ENCODE measurements at regions not wholly inside any gene's neighbourhood (a gene's known extent, or its start where the extent isn't known, plus 50 kb on each side); places are given as distances from the start of the nearest gene placed in this dataset.

- H3K4me1 ChIP-seq, result peaks cover 0 to 6% (median 2%) of the 10 kb centered on the region in 4 donors
- no peak overlapping the region for H3K4me3 ChIP-seq
- WGBS, 2 donors, result 73 to 84% methylated on average over 10 of the region's 10 CpGs
- H3K9me3 ChIP-seq, result no peaks in the 10 kb centered on the region
- no peaks in the 10 kb centered on the region for H3K27me3 ChIP-seq
- H3K36me3 ChIP-seq, result no peaks in the 10 kb centered on the region
- no peak overlapping the region for H3K27ac ChIP-seq
- no peak for TF ChIP-seq POLR2A (IDR thresholded peaks at IDR 0.05)
- TF ChIP-seq EP300 (IDR thresholded peaks at IDR 0.05), result no peak
- DNase-seq (no peak), ATAC-seq (ENCODE audit: low FRiP score in 2 of 2) (no peak)
These were observed 170.0 kb downstream of the HRH4 start for GRCh38 chr18:24630346-24630880.

DNA sequence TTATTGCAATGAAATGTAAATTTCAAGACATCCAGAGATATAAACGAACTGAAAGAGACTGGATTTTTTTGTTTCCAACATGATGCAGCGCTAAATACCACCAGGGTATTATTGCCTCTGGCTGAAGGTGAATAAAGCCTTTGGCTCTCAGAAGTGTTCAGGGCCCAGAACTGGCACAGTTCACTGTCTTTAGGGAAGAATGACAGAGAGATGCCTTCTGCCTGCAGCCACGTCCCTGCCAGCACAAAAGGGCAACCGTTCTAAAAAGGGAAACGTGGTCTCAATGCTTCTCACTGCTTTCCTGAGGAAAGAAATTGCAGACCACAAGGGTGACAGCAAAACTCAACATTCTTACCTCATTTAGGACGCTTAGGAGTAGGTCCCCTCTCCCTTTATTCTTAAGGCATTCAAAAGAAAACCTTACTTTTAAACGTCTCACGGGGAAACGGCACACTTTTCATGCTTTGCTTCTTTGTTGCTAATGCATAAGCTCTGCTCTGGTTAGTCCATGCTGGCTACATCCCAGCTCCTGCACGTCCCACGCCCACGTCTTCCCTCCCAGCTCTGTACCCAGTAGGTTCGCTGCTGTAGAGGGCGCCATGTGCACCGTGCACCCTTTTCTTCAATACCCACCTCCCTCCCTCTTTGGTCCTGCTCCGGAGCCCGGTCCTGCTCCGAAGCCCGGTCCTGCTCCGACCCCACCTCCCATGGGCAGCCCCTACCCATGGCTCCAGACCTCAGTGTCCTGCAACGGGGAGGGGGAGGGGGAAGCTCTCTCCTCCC, 171.0 kb downstream of the HRH4 start:
- peak in 1 of 2 donors; percentile 29 for DNase-seq
- peak in 1 of 2 donors; percentile 44 for ATAC-seq (ENCODE audit: low FRiP score in 2 of 2)
- Histone ChIP-seq H3K4me3 (no peak overlapping the region), H3K27ac (no peak overlapping the region), H3K4me1 (peaks cover 0 to 6% (median 2%) of the 10 kb centered on the region in 4 donors), H3K36me3 (no peaks in the 10 kb centered on the region), H3K27me3 (no peaks in the 10 kb centered on the region), H3K9me3 (no peaks in the 10 kb centered on the region)
- TF ChIP-seq POLR2A (IDR thresholded peaks at IDR 0.05), result no peak
- no peak for TF ChIP-seq CTCF (IDR thresholded peaks at IDR 0.05)
- no peak for TF ChIP-seq POLR2AphosphoS5 (IDR thresholded peaks at IDR 0.05)
- no peak for TF ChIP-seq EP300 (IDR thresholded peaks at IDR 0.05)
- WGBS, 2 donors, result 40 to 46% methylated on average over 21 of the region's 21 CpGs

- TF ChIP-seq POLR2A (IDR thresholded peaks at IDR 0.05) (no peak), EP300 (IDR thresholded peaks at IDR 0.05) (no peak), CTCF (IDR thresholded peaks at IDR 0.05) (no peak), POLR2AphosphoS5 (IDR thresholded peaks at IDR 0.05) (no peak)
- peak in 1 of 2 donors; percentile 18 for DNase-seq
- Histone ChIP-seq H3K36me3 (no peaks in the 10 kb centered on the region), H3K4me1 (peaks cover 0 to 6% (median 2%) of the 10 kb centered on the region in 4 donors), H3K27me3 (no peaks in the 10 kb centered on the region), H3K9me3 (no peaks in the 10 kb centered on the region), H3K4me3 (no peak overlapping the region), H3K27ac (no peak overlapping the region)
- ATAC-seq (ENCODE audit: low FRiP score in 2 of 2), result no peak
- whole genome bisulfite sequencing, 2 donors, result 84 to 91% methylated on average over 15 of the region's 15 CpGs
These were observed 171.9 kb downstream of the HRH4 start for GRCh38 chr18:24632158-24632988.

DNA sequence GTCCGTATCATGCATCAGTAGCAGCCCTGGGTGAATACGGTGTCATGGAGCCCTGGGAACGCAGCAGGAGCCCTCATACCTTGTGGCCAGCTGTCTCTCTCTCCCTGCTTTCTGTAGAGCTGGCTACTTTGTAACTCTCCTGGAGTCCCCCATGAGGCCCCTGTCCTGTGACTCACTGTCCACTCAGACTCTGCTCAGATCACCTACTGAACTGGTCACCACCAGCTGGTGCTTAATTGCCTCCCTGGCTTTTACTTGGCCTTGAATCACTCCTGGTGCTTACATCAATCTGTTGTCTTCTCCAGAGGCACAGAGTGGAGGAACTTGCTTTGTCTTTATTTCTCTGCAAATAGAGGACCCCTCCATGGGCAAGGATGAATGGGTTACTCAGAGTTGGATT, 172.7 kb downstream of the HRH4 start:
- WGBS, 2 donors, result 94 to 100% methylated on average over 3 of the region's 3 CpGs
- TF ChIP-seq POLR2A (IDR thresholded peaks at IDR 0.05) (no peak), CTCF (IDR thresholded peaks at IDR 0.05) (no peak), POLR2AphosphoS5 (IDR thresholded peaks at IDR 0.05) (no peak), EP300 (IDR thresholded peaks at IDR 0.05) (no peak)
- Histone ChIP-seq H3K4me1 (peaks cover 0 to 5% (median 0%) of the 10 kb centered on the region in 4 donors), H3K4me3 (no peak overlapping the region), H3K9me3 (no peaks in the 10 kb centered on the region), H3K36me3 (no peaks in the 10 kb centered on the region), H3K27me3 (no peaks in the 10 kb centered on the region), H3K27ac (no peak overlapping the region)
- ATAC-seq (ENCODE audit: low FRiP score in 2 of 2) (no peak), DNase-seq (no peak)

DNA sequence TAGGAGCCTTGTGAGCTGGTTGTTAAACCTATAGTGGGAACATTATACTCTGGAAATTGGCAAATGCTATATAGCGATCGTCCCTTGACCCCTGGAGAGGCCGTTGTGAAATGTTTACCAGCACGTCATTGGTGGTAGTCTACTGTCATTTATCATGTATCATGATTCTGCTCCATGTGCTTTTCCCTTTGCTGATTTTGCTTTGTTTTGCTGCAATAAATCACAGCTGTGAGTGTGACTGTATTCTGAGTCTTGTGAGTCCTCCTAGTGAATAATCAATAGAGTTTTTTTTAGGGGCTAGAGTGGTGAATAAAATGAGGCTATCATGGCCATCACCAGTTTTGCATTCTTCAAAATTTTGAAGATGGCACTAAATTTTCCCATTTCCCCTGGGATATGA, 189.1 kb downstream of the HRH4 start:
- no peak overlapping the region for H3K27ac ChIP-seq
- H3K9me3 ChIP-seq, result no peaks in the 10 kb centered on the region
- ATAC-seq (ENCODE audit: low FRiP score in 2 of 2), result no peak
- H3K4me1 ChIP-seq, result no peaks in the 10 kb centered on the region
- no peak for TF ChIP-seq POLR2A (IDR thresholded peaks at IDR 0.05)
- TF ChIP-seq EP300 (IDR thresholded peaks at IDR 0.05), result no peak
- TF ChIP-seq POLR2AphosphoS5 (IDR thresholded peaks at IDR 0.05), result no peak
- no peak for TF ChIP-seq CTCF (IDR thresholded peaks at IDR 0.05)
- no peaks in the 10 kb centered on the region for H3K36me3 ChIP-seq
- WGBS, 2 donors, result 79 to 80% methylated on average over 4 of the region's 4 CpGs
- no peaks in the 10 kb centered on the region for H3K27me3 ChIP-seq
- no peak overlapping the region for H3K4me3 ChIP-seq
- DNase-seq, result no peak
